PC-9 (cell line): ENCODE measurements at regions not wholly inside any gene's neighbourhood (a gene's known extent, or its start where the extent isn't known, plus 50 kb on each side); places are given as distances from the start of the nearest gene placed in this dataset.

Experiments used
- BruUV-seq: library from RNA; stranded (reverse); fragments of 400-500 nt; replicated peaks from 2 replicates; lab custom pipeline; 2021; lab: Mats Ljungman, UMichigan
- CTCF ChIA-PET: fragments of 300-600 bp; sonication (Branson Sonifier 250); formaldehyde crosslinking; loops from one replicate; lab custom pipeline; 2022; ENCODE audit warnings: antibody characterized with exemption; lab: Charles Lee
- POLR2A ChIA-PET: fragments of 300-600 bp; sonication (Branson Sonifier 250); formaldehyde crosslinking; loops from one replicate; lab custom pipeline; 2022; ENCODE audit warnings: antibody characterized with exemption; ENCODE audit not compliant: unreplicated experiment; lab: Charles Lee
- DNase-seq, 2 experiments: peaks; one replicate each; pipeline versions ENCODE4 v3.0.0 to v3.0.0-alpha.2; 2015 to 2022; ENCODE audit warnings: mixed read lengths in 1 of 2
- H2AFZ ChIP-seq: fragments of 200-600 bp; sonication (generic); 2 replicates; pipeline ENCODE4 v1.8.1; 2017; ENCODE audit warnings: antibody characterized with exemption
- H3F3A ChIP-seq: fragments of 200-600 bp; sonication (generic); 2 replicates; pipeline ENCODE4 v1.8.1; 2017; ENCODE audit warnings: antibody characterized with exemption, mild to moderate bottlenecking, low read depth; ENCODE audit not compliant: insufficient read depth
- H3K27ac ChIP-seq: fragments of 200-600 bp; sonication (generic); 2 replicates; pipeline ENCODE4 v1.6.1; 2016; ENCODE audit warnings: mixed run types
- H3K27me3 ChIP-seq: fragments of 200-600 bp; sonication (generic); 2 replicates; pipeline ENCODE4 v1.6.1; 2016; ENCODE audit warnings: low read depth, mixed run types; ENCODE audit not compliant: insufficient read depth
- H3K36me3 ChIP-seq: fragments of 200-600 bp; sonication (generic); 2 replicates; pipeline ENCODE4 v1.6.1; 2016; ENCODE audit warnings: low read depth, mixed run types
- H3K4me1 ChIP-seq: fragments of 200-600 bp; sonication (generic); replicated peaks from 2 replicates; pipeline ENCODE4 v1.6.1; 2016; ENCODE audit warnings: mixed run types; ENCODE audit not compliant: insufficient read depth
- H3K4me2 ChIP-seq: fragments of 200-600 bp; sonication (generic); 2 replicates; pipeline ENCODE4 v1.6.1; 2017; ENCODE audit warnings: mixed run types
- H3K4me3 ChIP-seq: fragments of 200-600 bp; sonication (generic); 2 replicates; pipeline ENCODE4 v1.6.1; 2016; ENCODE audit warnings: mixed run types
- H3K79me2 ChIP-seq: fragments of 200-600 bp; sonication (generic); 2 replicates; pipeline ENCODE4 v1.6.1; 2017; ENCODE audit warnings: low read depth, mixed run types
- H3K9me2 ChIP-seq: fragments of 200-600 bp; sonication (generic); 2 replicates; pipeline ENCODE4 v1.8.1; 2017; ENCODE audit warnings: mild to moderate bottlenecking; ENCODE audit not compliant: insufficient read depth
- H3K9me3 ChIP-seq: fragments of 200-600 bp; sonication (generic); 2 replicates; pipeline ENCODE4 v1.8.1; 2016; ENCODE audit warnings: low read depth; ENCODE audit not compliant: insufficient read depth
- H4K20me1 ChIP-seq: fragments of 200-600 bp; sonication (generic); 2 replicates; pipeline ENCODE4 v1.8.1; 2017; ENCODE audit not compliant: insufficient read depth
- EZH2 ChIP-seq: fragments of 200-600 bp; sonication (generic); IDR thresholded peaks from 2 replicates; pipeline ENCODE4 v1.8.0; 2017; ENCODE audit warnings: antibody characterized with exemption, low read depth
- intact Hi-C: fragments of 100-400 bp; cut with micrococcal nuclease; formaldehyde crosslinking; loops from one replicate; pipeline ENCODE4 v1.10.0; 2022; ENCODE audit not compliant: unreplicated experiment
- TF ChIP-seq, protein P1 (sequence below): fragments of 200-600 bp; sonication (generic); conservative IDR thresholded peaks from 2 replicates; pipeline ENCODE4 v1.6.1; 2017; ENCODE audit warnings: mixed run types, antibody characterized with exemption, mild to moderate bottlenecking, moderate library complexity

DNA sequence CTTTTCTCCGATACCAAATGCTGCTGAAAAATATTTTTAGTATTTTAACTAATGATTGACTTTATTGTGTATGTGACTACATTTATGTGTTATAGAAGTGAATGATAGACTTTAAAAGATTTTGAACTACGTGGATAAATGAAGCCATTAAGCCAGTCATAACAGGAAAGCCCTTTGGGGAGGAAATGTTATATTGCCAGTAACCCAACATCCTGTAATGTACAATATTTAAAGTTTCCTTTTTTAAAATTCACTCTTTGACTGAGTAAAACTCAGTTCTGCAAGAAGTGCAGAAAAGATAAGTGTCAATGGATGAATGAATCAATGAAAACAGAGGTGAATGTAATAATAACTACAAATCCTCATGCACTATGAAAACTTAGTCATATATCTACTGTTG lies 102.6 kb upstream of the TLE4 start:
- Histone ChIP-seq H3K9me2 (no peaks in the 10 kb centered on the region), H2AFZ (no peak overlapping the region), H3K27me3 (peaks cover 6% of the 10 kb centered on the region; the same call in 1 of the 2 replicates), H3K4me3 (no peak overlapping the region), H3K9me3 (no peaks in the 10 kb centered on the region), H3K4me1 (no peaks in the 10 kb centered on the region), H3K27ac (no peak overlapping the region), H3K36me3 (no peaks in the 10 kb centered on the region), H3F3A (no peaks in the 10 kb centered on the region), H3K4me2 (no peak overlapping the region), H3K79me2 (no peaks in the 10 kb centered on the region), H4K20me1 (no peaks in the 10 kb centered on the region)
- POLR2A ChIA-PET = no interaction called here
- intact Hi-C loops = no loop called here
- BruUV-seq = no TSS peak
- no peak for DNase-seq
- TF ChIP-seq, protein P1, sequence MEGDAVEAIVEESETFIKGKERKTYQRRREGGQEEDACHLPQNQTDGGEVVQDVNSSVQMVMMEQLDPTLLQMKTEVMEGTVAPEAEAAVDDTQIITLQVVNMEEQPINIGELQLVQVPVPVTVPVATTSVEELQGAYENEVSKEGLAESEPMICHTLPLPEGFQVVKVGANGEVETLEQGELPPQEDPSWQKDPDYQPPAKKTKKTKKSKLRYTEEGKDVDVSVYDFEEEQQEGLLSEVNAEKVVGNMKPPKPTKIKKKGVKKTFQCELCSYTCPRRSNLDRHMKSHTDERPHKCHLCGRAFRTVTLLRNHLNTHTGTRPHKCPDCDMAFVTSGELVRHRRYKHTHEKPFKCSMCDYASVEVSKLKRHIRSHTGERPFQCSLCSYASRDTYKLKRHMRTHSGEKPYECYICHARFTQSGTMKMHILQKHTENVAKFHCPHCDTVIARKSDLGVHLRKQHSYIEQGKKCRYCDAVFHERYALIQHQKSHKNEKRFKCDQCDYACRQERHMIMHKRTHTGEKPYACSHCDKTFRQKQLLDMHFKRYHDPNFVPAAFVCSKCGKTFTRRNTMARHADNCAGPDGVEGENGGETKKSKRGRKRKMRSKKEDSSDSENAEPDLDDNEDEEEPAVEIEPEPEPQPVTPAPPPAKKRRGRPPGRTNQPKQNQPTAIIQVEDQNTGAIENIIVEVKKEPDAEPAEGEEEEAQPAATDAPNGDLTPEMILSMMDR = no peak
- TF ChIP-seq EZH2 = no peak
- CTCF ChIA-PET = no interaction called here

DNA sequence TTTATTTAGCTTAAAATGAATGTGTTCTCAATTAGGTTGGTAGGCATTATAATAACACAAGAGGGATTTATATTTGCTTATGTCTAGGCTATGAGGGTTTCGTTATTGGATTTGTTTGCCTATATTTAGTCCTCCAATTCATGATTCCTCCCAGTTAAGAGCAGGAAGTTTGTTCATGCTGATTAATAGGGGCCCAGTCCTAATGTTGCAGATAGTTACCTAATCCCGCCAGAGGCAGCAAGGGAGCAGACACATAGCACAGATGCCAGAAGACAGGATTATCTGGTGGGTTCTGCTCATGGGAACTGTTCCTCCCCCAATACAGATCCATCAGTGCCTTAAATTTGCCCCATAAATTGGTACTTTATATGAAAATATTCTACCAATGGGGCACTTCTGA lies 100.8 kb upstream of the TLE4 start:
- H3K27ac ChIP-seq = no peak overlapping the region
- H4K20me1 ChIP-seq = no peaks in the 10 kb centered on the region
- H3K9me3 ChIP-seq = no peaks in the 10 kb centered on the region
- DNase-seq = no peak
- H3F3A ChIP-seq = no peaks in the 10 kb centered on the region
- H3K4me2 ChIP-seq = no peak overlapping the region
- H3K36me3 ChIP-seq = no peaks in the 10 kb centered on the region
- no peaks in the 10 kb centered on the region for H3K79me2 ChIP-seq
- ChIA-PET POLR2A (no interaction called here), CTCF (no interaction called here)
- no peaks in the 10 kb centered on the region for H3K4me1 ChIP-seq
- no peak overlapping the region for H2AFZ ChIP-seq
- no peak overlapping the region for H3K4me3 ChIP-seq
- H3K9me2 ChIP-seq = no peaks in the 10 kb centered on the region
- BruUV-seq = no TSS peak
- no peak for TF ChIP-seq EZH2
- TF ChIP-seq, protein P1 = no peak
- intact Hi-C loops = no loop called here
- H3K27me3 ChIP-seq = peaks cover 6% of the 10 kb centered on the region; the same call in 1 of the 2 replicates

DNA sequence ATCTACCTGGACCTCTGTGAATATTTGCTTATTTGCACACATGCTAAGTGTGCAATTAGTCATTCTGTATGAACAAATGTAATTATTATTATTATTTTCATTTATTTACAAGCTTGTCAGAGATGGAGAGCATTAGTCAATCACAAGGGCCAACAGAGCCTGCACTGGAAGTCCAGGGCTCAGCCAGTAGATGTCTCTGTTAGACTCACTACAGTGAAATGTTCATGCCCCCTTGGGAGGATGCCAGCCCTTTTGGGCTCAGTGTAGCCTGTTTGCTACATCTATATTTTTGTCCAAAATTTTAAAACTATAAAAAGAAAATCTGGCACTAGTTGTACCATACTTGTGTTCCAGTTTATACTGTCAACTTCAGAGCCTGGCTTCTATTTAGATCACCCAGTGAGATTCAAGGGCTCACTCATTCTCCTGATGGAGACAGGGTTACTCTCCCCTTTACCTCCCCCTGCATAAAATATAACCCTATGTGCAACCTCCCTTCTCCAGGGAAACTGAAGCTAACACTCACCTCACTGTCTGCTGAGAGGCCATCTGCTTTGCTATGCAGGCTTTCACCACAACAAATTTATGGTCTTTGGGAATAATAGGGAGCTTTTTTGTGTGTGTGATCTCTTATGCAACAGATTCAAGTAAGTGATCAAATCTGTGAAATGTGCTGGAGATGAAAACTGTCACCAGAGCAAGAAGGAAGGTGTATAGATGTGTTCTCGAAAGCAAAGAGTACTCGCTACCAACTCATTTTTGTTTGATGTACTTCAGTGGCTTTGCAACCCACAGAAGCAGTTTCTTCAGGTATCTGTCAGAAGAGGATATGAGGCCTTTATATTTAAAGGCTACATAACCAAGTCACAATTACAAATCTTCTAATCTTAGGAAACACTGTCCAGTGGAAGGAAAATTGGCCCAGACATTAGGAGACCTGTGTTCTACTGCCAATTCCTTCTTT lies 99.9 kb upstream of the TLE4 start:
- no peaks in the 10 kb centered on the region for H3K9me2 ChIP-seq
- no peaks in the 10 kb centered on the region for H4K20me1 ChIP-seq
- H3K27me3 ChIP-seq = peaks cover 6% of the 10 kb centered on the region; the same call in 1 of the 2 replicates
- H3K4me1 ChIP-seq = no peaks in the 10 kb centered on the region
- H3K4me3 ChIP-seq = no peak overlapping the region
- no TSS peak for BruUV-seq
- no peak overlapping the region for H3K4me2 ChIP-seq
- TF ChIP-seq, protein P1 = no peak
- TF ChIP-seq EZH2 = no peak
- no peaks in the 10 kb centered on the region for H3F3A ChIP-seq
- H2AFZ ChIP-seq = no peak overlapping the region
- intact Hi-C loops = no loop called here
- H3K36me3 ChIP-seq = no peaks in the 10 kb centered on the region
- H3K9me3 ChIP-seq = no peaks in the 10 kb centered on the region
- no peak overlapping the region for H3K27ac ChIP-seq
- ChIA-PET CTCF (no interaction called here), POLR2A (no interaction called here)
- H3K79me2 ChIP-seq = no peaks in the 10 kb centered on the region
- DNase-seq = no peak
